ENCODE measurements at regions not wholly inside any gene's neighbourhood (a gene's known extent, or its start where the extent isn't known, plus 50 kb on each side); places are given as distances from the start of the nearest gene placed in this dataset.
A peak's percentile ranks its signal among the peaks of the same experiment; 100 is the strongest.

- TF ChIP-seq NFIC (IDR thresholded peaks at IDR 0.05), result no peak
- no peak for TF ChIP-seq FOXM1 (IDR thresholded peaks at IDR 0.05; ENCODE audit: borderline replicate concordance, low read depth)
- TF ChIP-seq TEAD4 (IDR thresholded peaks at IDR 0.05), result no peak
- TF ChIP-seq, protein P1, sequence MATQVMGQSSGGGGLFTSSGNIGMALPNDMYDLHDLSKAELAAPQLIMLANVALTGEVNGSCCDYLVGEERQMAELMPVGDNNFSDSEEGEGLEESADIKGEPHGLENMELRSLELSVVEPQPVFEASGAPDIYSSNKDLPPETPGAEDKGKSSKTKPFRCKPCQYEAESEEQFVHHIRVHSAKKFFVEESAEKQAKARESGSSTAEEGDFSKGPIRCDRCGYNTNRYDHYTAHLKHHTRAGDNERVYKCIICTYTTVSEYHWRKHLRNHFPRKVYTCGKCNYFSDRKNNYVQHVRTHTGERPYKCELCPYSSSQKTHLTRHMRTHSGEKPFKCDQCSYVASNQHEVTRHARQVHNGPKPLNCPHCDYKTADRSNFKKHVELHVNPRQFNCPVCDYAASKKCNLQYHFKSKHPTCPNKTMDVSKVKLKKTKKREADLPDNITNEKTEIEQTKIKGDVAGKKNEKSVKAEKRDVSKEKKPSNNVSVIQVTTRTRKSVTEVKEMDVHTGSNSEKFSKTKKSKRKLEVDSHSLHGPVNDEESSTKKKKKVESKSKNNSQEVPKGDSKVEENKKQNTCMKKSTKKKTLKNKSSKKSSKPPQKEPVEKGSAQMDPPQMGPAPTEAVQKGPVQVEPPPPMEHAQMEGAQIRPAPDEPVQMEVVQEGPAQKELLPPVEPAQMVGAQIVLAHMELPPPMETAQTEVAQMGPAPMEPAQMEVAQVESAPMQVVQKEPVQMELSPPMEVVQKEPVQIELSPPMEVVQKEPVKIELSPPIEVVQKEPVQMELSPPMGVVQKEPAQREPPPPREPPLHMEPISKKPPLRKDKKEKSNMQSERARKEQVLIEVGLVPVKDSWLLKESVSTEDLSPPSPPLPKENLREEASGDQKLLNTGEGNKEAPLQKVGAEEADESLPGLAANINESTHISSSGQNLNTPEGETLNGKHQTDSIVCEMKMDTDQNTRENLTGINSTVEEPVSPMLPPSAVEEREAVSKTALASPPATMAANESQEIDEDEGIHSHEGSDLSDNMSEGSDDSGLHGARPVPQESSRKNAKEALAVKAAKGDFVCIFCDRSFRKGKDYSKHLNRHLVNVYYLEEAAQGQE (IDR thresholded peaks at IDR 0.05; ENCODE audit: low read depth), result no peak
- no peak for TF ChIP-seq CREB1 (IDR thresholded peaks at IDR 0.05; ENCODE audit: low read depth)
- TF ChIP-seq USF1 (IDR thresholded peaks at IDR 0.05), result no peak
- peak; percentile 51 for TF ChIP-seq RAD21 (IDR thresholded peaks at IDR 0.05; ENCODE audit: low read depth)
These were observed 150.9 kb downstream of the CD8B2 start for GRCh38 chr2:106638043-106638442.

GRCh38 chr2:106638580-106638979 is 151.4 kb downstream of the CD8B2 start:
- no peak for TF ChIP-seq RAD21 (IDR thresholded peaks at IDR 0.05; ENCODE audit: low read depth)
- no peak for TF ChIP-seq ZBTB7A (IDR thresholded peaks at IDR 0.05; ENCODE audit: low read depth)

DNA sequence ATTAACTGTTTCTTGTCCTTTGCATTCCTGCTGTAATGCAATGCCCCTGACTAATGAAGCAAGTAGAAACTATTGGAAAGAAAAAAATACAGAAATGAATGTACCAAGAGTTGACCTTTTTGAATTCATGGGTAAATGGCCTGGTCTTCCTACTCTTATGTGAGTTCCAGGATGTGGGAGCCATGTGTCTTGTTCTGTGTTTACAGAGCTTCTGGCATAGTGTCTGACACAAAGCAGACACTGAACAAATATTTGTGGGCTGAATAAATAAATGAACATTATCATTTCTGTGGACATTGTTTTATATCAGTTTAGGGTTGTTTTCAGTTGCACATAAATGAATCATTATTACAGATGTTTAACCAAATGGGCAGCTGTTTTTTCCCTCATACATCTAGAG is 155.5 kb downstream of the CD8B2 start:
- TF ChIP-seq TAF1 (IDR thresholded peaks at IDR 0.05; ENCODE audit: low read depth) (no peak), TEAD4 (IDR thresholded peaks at IDR 0.05) (no peak), USF1 (IDR thresholded peaks at IDR 0.05) (no peak), YY1 (IDR thresholded peaks at IDR 0.05; ENCODE audit: low read depth) (no peak), FOXM1 (IDR thresholded peaks at IDR 0.05; ENCODE audit: borderline replicate concordance, low read depth) (no peak), CREB1 (IDR thresholded peaks at IDR 0.05; ENCODE audit: low read depth) (no peak), MAX (IDR thresholded peaks at IDR 0.05) (no peak), NFIC (IDR thresholded peaks at IDR 0.05) (no peak), RAD21 (IDR thresholded peaks at IDR 0.05; ENCODE audit: low read depth) (no peak), CEBPB (IDR thresholded peaks at IDR 0.05) (no peak), EGR1 (IDR thresholded peaks at IDR 0.05) (no peak), EP300 (IDR thresholded peaks at IDR 0.05; ENCODE audit: borderline replicate concordance) (no peak), ZBTB7A (IDR thresholded peaks at IDR 0.05; ENCODE audit: low read depth) (no peak)
- TF ChIP-seq, protein P1 (IDR thresholded peaks at IDR 0.05; ENCODE audit: low read depth), result no peak

- TF ChIP-seq NFIC (IDR thresholded peaks at IDR 0.05), result no peak
- no peak for TF ChIP-seq TEAD4 (IDR thresholded peaks at IDR 0.05)
- TF ChIP-seq, protein P1 (IDR thresholded peaks at IDR 0.05; ENCODE audit: low read depth), result no peak
- no peak for TF ChIP-seq USF1 (IDR thresholded peaks at IDR 0.05)
- TF ChIP-seq EP300 (IDR thresholded peaks at IDR 0.05; ENCODE audit: borderline replicate concordance), result no peak
- TF ChIP-seq RAD21 (IDR thresholded peaks at IDR 0.05; ENCODE audit: low read depth), result no peak
- no peak for TF ChIP-seq TCF12 (IDR thresholded peaks at IDR 0.05; ENCODE audit: low read depth)
- no peak for TF ChIP-seq EGR1 (IDR thresholded peaks at IDR 0.05)
- no peak for TF ChIP-seq CEBPB (IDR thresholded peaks at IDR 0.05)
- TF ChIP-seq ZBTB7A (IDR thresholded peaks at IDR 0.05; ENCODE audit: low read depth), result no peak
- no peak for TF ChIP-seq TAF1 (IDR thresholded peaks at IDR 0.05; ENCODE audit: low read depth)
- no peak for TF ChIP-seq MAX (IDR thresholded peaks at IDR 0.05)
- no peak for TF ChIP-seq CREB1 (IDR thresholded peaks at IDR 0.05; ENCODE audit: low read depth)
- TF ChIP-seq FOXM1 (IDR thresholded peaks at IDR 0.05; ENCODE audit: borderline replicate concordance, low read depth), result no peak
- no peak for TF ChIP-seq YY1 (IDR thresholded peaks at IDR 0.05; ENCODE audit: low read depth)
These were observed 157.5 kb downstream of the CD8B2 start for GRCh38 chr2:106644623-106645022.

Measured in Ishikawa (cell line).